ENCODE measurements at regions not wholly inside any gene's neighbourhood (a gene's known extent, or its start where the extent isn't known, plus 50 kb on each side); places are given as distances from the start of the nearest gene placed in this dataset.

DNA sequence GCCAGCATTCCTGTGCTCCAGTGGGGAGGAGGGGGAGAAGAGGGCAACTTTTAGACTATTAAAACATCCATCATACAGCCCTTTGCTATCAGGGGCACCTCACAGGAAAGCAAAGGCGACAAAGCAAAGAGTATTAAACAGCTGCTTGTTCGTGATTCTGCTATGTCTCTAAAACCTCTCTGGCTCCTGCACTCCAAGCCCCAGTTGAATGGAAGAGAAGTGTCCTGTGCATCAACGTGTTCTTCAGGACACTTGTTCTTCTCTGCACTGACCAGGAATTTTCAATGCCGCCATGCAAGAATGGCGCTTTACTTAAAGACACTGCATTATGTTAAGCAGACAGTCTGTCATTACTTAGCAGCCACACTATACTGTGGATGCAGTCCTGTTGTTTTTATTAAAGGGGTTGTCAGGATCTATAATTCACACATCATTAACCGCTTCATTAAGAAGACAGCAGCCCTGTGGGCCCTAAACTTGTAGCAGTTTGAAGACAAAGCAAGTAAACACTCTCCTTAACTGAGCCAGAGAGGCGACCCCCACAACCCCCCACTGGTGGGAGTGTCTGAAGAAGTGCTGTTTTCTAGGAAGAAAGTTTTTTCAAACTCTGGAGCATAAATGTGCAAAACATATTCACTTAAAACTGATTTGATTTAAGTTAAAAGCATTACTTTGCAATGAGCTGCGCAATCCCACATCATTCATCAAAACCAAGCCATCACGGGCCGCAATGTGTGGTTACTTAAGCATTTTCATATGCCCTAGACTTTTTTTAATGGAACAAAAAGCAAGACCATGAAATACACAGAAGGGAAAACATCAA lies 164.5 kb downstream of the ZNF608 start:
- DNase-seq = no peak

DNA sequence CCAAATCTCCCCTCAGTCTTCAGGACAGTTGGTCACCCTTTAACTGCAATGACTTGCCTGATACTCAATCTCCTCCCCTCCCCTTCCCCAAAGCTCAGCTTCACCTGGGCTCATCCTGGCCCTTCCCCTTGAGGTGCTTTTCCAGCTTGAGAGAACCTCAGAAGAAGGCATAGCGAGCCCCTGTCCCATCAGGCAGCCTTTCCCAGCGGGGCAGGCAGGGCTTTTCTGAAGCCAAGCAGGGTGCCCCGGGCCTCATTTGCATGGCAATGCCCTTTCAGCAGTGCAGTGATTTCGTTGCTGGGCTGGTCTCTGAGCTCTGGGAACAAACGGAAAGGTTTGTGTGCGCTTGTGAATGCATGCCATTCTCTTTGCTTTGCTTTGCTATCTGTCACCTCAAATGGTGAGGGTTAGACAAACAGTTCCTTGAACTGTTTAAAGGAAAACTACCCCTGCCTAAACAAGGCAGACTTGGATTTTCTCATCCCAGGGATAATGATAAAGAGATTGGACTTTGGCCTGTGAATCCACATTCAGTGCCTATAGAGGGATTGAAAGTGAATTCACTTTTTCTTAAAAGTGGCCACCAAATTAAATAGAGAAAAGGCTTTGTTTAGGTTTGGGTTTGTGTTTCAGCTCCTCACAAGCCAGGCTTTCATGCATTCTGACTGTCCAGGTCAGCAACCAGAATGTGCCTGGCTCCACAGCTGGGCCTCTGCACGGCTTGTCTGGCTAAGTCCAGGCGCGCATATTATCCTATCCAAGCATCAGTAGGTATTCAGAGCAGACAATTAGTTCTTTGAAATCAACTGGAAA lies 165.3 kb downstream of the ZNF608 start:
- no peak for DNase-seq

DNA sequence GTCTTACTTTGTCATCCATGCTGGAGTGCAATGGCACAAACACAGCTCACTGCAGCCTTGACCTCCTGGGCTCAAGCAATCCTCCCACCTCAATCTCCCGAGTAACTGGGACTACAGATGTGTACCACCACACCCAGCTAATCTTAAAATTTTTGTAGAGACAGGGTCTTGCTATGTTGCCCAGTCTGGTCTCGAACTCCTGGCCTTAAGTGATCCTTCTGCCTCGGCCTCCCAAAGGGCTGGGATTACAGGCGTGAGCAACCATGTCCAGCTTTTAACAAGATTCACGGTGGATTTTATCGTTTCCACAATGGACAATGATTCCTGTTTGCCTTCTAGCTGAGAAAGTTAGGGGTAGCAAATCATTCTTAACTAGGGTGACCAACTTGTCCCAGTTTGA lies 165.9 kb downstream of the ZNF608 start:
- no peak for DNase-seq

DNA sequence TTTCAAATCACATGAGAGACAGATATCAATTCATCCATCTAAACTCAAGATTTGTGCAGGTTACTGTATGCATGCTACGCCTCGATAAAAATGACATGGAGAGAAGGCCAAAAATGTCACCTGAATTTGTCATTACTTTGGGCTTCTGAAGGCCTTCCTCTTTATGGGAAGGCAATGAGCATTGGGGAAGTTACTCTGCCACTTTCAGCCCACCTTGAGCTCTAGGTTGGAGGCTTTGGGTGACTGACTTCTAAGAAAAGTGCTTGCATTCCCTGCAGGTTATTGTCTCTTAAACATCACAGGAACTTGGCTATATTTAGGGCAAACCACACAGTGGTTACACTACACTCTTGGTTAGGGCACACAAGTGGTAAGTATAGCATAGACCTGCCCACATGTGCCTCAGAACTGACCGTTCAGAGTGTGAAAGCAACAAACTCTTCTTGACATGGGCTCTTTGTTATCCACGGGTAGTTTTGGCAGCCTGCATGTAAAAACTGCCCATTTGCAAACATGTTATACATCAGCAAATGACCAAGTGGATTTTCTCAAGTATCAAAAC lies 169.5 kb downstream of the ZNF608 start:
- no peak for DNase-seq

DNA sequence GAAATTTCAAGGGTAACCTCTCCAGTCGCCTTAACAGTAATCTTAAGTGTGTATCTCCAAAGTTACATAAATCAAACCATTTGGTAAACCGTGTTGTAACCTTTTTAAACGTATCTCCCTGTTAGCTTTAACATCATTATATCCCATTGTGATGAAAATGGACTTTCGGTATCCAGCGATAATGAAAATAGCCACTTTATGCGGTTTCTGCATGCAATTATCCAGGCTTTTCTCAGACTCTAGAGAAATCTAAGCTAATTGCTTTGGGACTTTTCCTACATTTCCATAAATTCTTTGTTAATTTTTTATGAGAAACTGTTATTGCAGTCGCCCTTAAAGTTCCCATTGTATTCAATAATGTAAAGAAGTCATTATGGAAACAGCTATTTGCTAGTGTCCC lies 170.7 kb downstream of the ZNF608 start:
- DNase-seq = no peak

DNA sequence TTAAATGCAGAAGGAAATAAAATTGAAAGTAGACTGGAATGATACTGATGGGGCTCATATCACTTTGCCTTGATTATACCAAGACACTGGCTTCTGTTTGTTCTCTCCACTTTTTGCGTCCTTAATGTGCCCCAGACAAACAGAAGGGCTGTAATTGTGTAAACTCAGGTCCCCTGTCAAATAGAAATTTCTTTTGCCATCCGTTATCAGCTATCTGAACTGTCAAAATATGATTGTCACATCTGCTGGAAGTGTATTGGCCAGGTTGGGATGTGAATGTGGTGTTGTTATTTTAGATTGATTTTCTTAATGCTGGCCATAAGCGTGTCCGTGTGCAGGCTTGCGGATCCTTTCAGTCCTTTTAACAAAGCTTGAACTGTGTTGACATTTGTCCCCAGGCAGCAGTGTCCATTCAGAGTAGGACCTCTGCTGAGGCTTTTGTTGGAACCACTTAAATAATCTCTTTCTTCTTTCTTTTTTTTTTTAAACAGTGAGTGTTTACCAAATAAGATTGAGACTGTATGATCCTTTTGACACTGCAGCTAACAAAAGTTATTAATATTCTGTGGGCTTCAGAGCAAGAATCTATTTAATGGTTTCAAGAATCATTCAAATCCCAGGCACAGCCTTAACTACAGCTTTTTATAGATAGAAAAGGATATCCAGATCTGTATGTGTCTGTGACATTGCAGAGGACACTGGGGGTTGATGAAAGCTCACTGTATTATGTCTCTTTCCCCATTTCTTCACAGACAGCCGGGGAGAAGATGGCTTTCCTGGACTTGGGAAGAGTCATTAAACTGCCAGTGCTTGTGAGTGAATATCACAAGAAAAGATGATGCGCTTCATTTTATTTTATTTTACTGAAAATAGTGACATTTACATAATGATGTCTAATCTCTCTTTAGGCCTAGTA lies 171.7 kb downstream of the ZNF608 start:
- DNase-seq = no peak

DNA sequence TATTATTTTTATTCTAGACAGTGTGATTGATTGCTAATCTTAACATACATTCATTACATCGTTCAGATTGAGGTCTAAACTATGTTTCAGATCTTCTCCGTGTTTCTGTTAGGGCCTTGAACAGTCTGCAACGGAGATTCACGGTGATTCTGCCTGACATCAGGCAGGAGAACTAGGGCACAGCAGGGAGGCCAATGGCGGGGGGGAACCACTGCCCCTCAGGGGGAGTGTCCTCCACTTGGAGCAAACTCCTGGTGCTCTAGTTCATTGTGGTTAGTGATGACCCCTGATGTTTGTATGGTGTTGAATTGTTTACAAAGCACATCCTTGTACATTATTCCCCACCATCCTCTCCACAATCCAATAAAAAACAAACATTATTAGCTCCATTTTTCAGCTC lies 173.5 kb downstream of the ZNF608 start:
- no peak for DNase-seq

DNA sequence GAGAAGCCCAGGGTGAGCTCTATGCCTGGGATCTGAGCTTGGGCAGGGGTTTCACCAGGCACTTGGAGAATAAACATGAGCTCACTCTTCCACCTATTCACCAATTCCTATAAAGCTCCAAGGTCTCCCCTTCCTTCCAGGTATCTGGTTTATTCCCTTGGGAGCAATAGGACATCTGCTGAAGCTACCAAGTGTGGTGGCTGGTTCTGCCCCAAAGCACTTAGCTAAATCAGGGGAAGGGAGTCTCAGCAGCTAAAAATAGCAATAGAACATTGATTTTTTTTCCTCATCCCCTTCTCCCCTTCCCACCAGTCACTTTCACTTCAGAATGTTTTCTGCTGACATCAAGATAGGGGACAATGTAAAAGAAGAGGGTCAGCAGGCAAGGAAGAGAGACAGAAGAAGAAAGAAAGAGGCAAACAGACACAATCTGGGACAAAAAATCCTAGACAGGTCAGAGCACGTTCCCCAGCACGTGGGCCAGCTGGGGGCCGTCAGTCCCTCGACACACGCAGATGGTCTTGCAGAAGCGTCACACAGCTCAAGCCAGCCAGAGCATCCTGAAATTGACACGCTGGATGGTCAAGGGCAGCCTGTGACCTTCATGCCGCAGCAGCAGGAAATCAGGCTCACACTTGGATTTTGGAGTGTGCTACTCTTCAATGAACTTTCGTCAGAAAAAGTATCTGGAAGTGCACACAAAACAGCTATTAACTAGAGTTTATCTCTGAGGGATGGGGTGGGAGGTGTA lies 176.0 kb downstream of the ZNF608 start:
- no peak for DNase-seq

DNA sequence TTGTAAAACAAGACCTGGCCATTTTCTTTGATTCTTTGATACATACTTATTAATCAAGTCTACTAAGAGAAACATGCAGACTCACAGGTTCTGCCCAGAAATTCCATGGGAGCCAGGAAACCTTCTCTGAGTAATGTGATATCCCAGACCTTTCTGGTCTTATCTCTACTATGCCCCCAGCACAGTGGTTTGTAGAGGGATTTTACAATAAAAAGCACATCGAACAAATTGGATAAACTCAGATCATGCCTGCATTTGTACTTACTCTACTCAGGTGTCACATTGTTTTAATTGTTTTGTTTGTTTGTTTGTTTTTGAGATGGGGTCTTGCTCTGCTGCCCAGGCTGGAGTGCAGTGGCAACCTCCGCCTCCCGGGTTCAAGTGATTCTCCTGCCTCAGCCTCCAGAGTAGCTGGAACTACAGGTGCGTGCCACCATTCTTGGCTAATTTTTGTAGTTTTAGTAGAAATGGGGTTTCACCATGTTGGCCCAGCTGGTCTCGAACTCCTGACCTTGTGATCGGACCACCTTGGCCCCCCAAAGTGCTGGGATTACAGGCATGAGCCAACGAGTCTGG lies 179.5 kb downstream of the ZNF608 start:
- DNase-seq = no peak

DNA sequence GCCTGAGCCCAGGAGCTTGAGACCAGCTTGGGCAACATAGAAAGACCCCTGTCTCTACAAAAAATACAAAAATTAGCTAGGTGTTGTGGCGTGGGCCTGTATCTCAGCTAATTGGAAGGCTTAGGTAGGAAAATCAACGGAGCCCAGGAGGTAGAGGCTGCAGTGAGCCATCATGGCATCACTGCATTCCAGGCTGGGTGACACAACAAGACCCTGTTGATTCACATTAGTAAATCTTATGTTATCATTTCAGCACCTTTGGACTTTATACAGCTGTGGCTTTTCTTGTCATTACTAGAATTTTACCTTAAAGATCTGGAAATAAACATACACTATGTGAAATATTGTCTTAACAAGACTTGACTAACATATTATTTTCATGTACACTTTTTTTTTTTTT lies 185.0 kb downstream of the ZNF608 start:
- DNase-seq = no peak

DNA sequence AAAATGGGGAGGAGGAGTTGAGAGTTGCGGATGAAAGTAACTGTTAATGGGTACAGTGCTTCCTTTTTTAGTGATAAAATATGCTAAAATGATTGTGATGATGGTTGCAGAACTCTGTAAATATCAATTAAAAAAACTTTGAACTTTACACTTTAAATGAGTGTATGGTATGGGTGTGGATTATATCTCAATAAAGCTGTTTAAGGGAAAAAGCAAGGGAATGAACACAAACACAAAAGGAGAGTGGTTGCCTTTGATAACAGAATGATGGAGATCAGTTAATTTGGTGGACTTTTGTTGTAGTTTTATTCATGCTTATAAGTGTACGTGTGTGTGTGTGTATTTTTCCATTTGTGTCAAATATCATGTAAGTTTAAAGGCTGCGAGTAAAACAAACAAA lies 186.1 kb downstream of the ZNF608 start:
- no peak for DNase-seq

DNA sequence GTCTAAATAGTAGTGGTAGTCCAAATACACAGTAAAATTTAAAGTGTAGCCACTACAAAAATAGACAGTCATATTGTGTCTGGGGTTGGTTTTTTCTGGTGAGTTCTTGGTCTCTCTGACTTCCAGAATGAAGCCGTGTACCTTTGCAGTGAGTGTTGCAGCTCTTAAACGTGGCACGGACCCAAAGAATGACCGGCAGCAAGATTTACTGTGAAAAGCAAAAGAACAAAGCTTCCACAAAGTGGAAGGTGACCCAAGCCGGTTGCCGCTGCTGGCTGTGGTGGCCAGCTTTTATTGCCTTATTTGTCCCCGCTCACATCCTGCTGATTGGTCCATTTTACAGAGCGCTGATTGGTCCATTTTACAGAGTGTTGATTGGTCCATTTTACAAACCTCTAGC lies 188.7 kb downstream of the ZNF608 start:
- no peak for DNase-seq

DNA sequence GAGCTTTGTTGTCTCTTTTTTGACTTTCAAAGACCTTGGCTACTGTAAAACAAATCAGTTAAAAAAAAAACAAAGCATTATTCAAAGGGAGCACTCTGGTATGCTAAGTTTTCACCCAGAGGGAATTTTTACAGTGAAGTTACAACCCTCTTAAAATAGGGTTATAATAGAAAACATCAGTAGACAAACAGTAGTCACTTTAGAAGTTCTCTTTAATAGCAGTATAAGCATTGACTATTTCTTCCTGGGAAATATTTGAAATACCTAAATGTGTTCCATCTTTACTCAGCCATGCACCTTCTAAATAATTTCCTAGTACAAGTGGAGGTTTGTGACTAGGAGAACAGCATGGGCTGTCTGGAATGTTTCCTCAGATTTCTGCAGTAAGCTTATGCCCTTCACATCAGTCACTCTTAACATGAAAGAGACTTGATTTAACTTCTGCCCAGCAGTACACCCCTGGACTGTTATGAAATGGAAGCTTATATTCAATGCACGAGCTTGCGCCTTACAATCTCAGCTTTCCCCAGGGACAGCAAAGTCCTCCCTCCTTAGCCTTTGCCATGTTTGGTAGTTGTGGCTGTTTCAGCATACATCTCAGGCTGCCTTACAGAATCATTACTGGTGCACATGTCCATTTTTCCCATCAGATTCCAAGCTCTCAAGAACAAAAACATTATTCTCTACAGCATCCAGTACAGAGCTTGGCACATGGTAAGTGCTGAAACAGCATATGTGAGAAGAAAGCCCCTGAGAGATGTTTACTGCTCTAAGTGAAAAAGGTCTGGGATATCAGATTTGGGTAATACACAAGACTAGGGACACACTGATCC lies 191.5 kb downstream of the ZNF608 start:
- DNase-seq = no peak

DNA sequence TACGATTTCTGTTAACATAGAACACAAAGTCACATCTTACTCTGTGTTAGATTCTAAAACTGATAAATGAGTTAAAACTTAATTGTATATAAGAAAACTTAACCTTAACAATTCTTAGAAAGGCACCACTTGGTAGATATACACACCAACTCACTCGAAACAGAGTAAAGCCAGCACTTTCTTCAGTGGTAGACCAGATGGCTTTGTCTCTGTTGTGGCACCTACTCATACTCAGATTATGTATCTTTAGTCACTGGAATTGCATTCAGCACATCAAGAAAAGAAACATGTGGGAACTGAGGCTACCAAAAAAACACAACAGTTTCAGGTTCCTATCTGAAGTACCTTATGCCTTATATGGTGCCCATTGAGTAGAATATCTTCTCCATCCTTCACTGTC lies 192.5 kb downstream of the ZNF608 start:
- no peak for DNase-seq

DNA sequence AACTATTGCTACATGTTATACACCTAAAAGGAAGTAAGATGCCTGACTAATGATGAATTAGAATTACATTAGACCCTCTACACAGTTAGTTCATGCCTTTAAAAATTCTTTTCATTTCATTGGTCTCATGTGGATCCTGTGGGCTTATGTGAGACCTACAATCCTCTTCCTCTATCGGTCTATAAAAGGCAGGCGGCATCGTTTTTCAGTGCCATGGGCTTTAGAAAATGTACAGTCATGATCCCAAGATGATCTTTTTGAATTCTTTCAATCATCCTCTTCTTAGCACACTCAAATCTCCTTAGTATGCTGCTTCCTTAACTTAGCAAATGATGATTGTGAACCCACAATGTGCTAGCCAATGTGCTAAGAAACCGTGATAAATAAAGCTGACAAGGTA lies 193.9 kb downstream of the ZNF608 start:
- DNase-seq = no peak

DNA sequence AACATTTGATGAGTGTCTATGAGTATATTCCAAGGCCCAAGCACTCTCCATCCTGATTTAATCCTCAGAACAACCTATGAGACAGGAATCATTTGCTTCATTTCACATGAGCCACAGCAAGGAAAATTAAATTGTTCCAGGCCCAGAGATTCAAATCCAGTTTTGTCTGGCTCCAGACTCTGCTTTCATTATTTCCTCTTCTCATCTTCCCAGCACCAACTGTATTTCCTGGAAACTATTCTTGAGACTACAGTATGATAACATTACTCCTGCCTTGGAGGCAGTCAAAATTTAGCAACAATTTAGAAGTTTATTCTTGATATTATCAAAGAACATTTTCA lies 194.5 kb downstream of the ZNF608 start:
- DNase-seq = no peak

DNA sequence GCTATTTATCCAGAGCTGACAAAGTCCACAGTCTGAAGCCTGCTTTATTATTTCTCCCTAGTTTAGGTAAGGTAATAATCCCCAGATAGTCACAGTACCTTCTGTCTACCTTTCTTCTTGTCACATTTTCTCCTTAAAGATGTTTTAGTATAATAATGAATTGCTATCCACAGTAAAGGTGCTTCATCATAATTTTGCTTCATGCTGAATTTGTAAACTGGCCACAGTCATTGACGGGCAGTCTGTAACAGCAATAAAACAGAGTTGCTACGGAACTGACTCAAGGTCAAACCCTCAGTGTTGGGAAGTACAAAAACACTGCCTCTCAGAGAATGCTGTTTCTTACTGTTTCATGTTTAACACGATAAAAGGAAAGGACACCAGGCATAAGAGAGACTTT lies 195.7 kb downstream of the ZNF608 start:
- DNase-seq = no peak

DNA sequence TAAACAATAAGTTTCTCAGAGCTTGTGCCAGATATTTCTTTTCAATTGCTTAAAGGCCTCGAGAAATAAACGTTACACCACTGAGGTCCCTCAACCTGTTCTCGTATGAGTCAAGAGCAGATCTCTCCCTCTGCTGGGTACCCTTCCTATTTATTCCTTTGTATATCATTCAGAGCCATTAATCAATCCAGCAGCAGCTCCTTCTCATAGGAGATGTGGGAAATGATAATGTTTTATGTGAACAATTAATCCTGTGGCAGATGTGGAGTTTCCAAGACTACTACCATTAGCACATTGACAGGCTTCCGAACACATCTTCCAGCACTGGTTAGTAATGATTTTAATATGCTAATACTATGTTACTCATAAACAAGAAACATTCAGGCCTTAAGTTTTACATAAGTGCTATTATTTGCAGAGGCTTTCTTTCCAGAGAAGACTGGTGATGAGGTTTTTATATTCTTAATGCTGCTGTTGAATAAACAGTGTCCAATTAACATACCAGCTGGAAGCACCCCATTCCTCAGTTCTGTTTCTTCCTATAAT lies 196.5 kb downstream of the ZNF608 start:
- DNase-seq = no peak

DNA sequence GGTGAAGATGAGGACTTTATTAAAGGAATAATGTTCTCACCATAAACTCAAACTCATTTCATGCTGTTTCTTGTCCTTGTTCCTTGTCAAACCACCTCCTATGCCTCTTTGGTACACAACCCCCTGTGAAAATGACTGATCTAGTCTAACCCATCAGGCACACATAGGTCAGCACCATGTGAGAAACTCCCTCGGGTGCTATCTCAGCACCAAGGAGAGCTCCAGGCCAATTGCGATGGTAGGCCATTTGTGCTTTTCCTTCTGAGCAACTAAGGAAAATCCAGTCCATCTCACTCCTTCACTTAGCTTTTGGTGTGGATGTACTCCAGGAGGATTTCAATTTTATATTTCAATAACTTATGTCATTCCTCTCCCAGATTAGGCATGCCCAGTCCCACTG lies 199.8 kb downstream of the ZNF608 start:
- DNase-seq = no peak

DNA sequence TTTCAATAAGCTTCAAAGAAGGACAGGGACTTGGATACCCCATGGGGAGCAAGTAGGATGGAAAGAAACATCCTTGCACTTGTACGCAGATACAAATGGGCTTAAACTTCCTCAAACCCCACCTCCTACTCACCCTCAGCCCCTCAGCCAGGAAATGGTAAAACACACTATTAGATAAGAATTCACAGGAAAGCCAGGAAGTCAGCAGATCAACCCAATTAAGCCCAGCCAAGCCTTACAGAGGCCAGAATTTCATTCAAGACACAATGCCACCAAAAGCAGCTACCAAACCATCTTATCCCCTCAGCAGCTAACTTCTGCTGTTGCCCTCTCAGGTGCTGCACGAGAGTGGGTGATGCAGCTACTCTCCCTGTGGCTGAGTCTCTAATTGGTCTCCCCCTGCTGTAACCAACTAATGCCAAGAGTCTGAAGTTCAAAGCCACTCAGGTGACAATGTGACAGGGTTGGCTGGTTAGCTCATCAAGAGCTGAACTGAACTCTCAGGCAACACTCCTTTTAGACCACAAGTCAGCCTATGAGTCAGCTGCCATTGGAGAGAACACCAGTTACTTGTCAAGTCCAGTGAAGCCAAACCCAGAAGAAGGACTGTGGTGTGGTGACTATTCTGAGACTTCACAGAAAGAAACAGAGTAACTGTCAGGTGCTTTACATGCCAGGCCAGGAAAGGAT lies 201.9 kb downstream of the ZNF608 start:
- no peak for DNase-seq

Measured in activated gamma-delta T cell treated with Interleukin-2 at 50 U/mL for 16 hours (primary cell).